PC-9 (cell line): ENCODE measurements at regions not wholly inside any gene's neighbourhood (a gene's known extent, or its start where the extent isn't known, plus 50 kb on each side); places are given as distances from the start of the nearest gene placed in this dataset.
"Not testable (repeated sequence)": the region's sequence is repeated elsewhere in the genome, so short reads cannot be mapped to it uniquely, and the experiment has no call there.

ENCODE experiments used
- BruUV-seq: library from RNA; stranded (reverse); fragments of 400-500 nt; replicated peaks from 2 replicates; lab custom pipeline; 2021; lab: Mats Ljungman, UMichigan
- CTCF ChIA-PET: fragments of 300-600 bp; sonication (Branson Sonifier 250); formaldehyde crosslinking; loops from one replicate; lab custom pipeline; 2022; ENCODE audit warnings: antibody characterized with exemption; lab: Charles Lee
- POLR2A ChIA-PET: fragments of 300-600 bp; sonication (Branson Sonifier 250); formaldehyde crosslinking; loops from one replicate; lab custom pipeline; 2022; ENCODE audit warnings: antibody characterized with exemption; ENCODE audit not compliant: unreplicated experiment; lab: Charles Lee
- DNase-seq, 2 experiments: peaks; one replicate each; pipeline versions ENCODE4 v3.0.0 to v3.0.0-alpha.2; 2015 to 2022; ENCODE audit warnings: mixed read lengths in 1 of 2
- H2AFZ ChIP-seq: fragments of 200-600 bp; sonication (generic); 2 replicates; pipeline ENCODE4 v1.8.1; 2017; ENCODE audit warnings: antibody characterized with exemption
- H3F3A ChIP-seq: fragments of 200-600 bp; sonication (generic); 2 replicates; pipeline ENCODE4 v1.8.1; 2017; ENCODE audit warnings: antibody characterized with exemption, mild to moderate bottlenecking, low read depth; ENCODE audit not compliant: insufficient read depth
- H3K27ac ChIP-seq: fragments of 200-600 bp; sonication (generic); 2 replicates; pipeline ENCODE4 v1.6.1; 2016; ENCODE audit warnings: mixed run types
- H3K27me3 ChIP-seq: fragments of 200-600 bp; sonication (generic); 2 replicates; pipeline ENCODE4 v1.6.1; 2016; ENCODE audit warnings: low read depth, mixed run types; ENCODE audit not compliant: insufficient read depth
- H3K36me3 ChIP-seq: fragments of 200-600 bp; sonication (generic); 2 replicates; pipeline ENCODE4 v1.6.1; 2016; ENCODE audit warnings: low read depth, mixed run types
- H3K4me1 ChIP-seq: fragments of 200-600 bp; sonication (generic); replicated peaks from 2 replicates; pipeline ENCODE4 v1.6.1; 2016; ENCODE audit warnings: mixed run types; ENCODE audit not compliant: insufficient read depth
- H3K4me2 ChIP-seq: fragments of 200-600 bp; sonication (generic); 2 replicates; pipeline ENCODE4 v1.6.1; 2017; ENCODE audit warnings: mixed run types
- H3K4me3 ChIP-seq: fragments of 200-600 bp; sonication (generic); 2 replicates; pipeline ENCODE4 v1.6.1; 2016; ENCODE audit warnings: mixed run types
- H3K79me2 ChIP-seq: fragments of 200-600 bp; sonication (generic); 2 replicates; pipeline ENCODE4 v1.6.1; 2017; ENCODE audit warnings: low read depth, mixed run types
- H3K9me2 ChIP-seq: fragments of 200-600 bp; sonication (generic); 2 replicates; pipeline ENCODE4 v1.8.1; 2017; ENCODE audit warnings: mild to moderate bottlenecking; ENCODE audit not compliant: insufficient read depth
- H3K9me3 ChIP-seq: fragments of 200-600 bp; sonication (generic); 2 replicates; pipeline ENCODE4 v1.8.1; 2016; ENCODE audit warnings: low read depth; ENCODE audit not compliant: insufficient read depth
- H4K20me1 ChIP-seq: fragments of 200-600 bp; sonication (generic); 2 replicates; pipeline ENCODE4 v1.8.1; 2017; ENCODE audit not compliant: insufficient read depth
- EZH2 ChIP-seq: fragments of 200-600 bp; sonication (generic); IDR thresholded peaks from 2 replicates; pipeline ENCODE4 v1.8.0; 2017; ENCODE audit warnings: antibody characterized with exemption, low read depth
- intact Hi-C: fragments of 100-400 bp; cut with micrococcal nuclease; formaldehyde crosslinking; loops from one replicate; pipeline ENCODE4 v1.10.0; 2022; ENCODE audit not compliant: unreplicated experiment
- TF ChIP-seq, protein P1 (sequence below): fragments of 200-600 bp; sonication (generic); conservative IDR thresholded peaks from 2 replicates; pipeline ENCODE4 v1.6.1; 2017; ENCODE audit warnings: mixed run types, antibody characterized with exemption, mild to moderate bottlenecking, moderate library complexity

DNA sequence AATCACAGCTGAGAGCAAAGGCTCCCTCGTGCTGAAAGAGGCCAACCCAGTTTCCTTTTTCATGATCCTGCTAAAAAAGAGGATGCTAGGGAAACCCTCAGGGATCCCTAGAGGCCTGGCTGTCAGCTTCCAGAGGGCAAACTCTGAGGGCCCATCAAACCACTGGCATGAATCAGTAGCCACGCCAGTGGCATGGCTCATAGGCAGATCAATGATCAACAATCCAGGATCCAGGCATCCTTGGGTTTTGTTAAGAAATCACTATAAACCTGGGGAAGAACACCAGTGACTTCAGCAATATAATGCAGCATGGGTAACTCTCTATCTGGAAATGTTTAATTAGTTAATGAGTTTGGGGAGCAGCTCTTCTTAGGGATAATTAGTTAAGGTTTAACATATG is 286.5 kb downstream of the C1D start:
- H3K9me2 ChIP-seq = no peaks in the 10 kb centered on the region
- H3K27me3 ChIP-seq = peaks cover 26% of the 10 kb centered on the region; the same call in 1 of the 2 replicates
- no peak overlapping the region for H2AFZ ChIP-seq
- no peaks in the 10 kb centered on the region for H3K4me1 ChIP-seq
- no peaks in the 10 kb centered on the region for H3K36me3 ChIP-seq
- no peak overlapping the region for H3K4me2 ChIP-seq
- H3K27ac ChIP-seq = no peak overlapping the region
- no peaks in the 10 kb centered on the region for H4K20me1 ChIP-seq
- DNase-seq = no peak
- TF ChIP-seq, protein P1, sequence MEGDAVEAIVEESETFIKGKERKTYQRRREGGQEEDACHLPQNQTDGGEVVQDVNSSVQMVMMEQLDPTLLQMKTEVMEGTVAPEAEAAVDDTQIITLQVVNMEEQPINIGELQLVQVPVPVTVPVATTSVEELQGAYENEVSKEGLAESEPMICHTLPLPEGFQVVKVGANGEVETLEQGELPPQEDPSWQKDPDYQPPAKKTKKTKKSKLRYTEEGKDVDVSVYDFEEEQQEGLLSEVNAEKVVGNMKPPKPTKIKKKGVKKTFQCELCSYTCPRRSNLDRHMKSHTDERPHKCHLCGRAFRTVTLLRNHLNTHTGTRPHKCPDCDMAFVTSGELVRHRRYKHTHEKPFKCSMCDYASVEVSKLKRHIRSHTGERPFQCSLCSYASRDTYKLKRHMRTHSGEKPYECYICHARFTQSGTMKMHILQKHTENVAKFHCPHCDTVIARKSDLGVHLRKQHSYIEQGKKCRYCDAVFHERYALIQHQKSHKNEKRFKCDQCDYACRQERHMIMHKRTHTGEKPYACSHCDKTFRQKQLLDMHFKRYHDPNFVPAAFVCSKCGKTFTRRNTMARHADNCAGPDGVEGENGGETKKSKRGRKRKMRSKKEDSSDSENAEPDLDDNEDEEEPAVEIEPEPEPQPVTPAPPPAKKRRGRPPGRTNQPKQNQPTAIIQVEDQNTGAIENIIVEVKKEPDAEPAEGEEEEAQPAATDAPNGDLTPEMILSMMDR = no peak
- no peak for TF ChIP-seq EZH2
- H3K4me3 ChIP-seq = no peak overlapping the region
- no peaks in the 10 kb centered on the region for H3K79me2 ChIP-seq
- no peaks in the 10 kb centered on the region for H3F3A ChIP-seq
- no TSS peak for BruUV-seq
- intact Hi-C loops = no loop called here
- ChIA-PET CTCF (interaction anchor here (0.6 kb wide), 1 partner anchor 508 kb away, joined by 11 read pairs; no protein-coding TSS in a partner anchor), POLR2A (no interaction called here)
- no peaks in the 10 kb centered on the region for H3K9me3 ChIP-seq

DNA sequence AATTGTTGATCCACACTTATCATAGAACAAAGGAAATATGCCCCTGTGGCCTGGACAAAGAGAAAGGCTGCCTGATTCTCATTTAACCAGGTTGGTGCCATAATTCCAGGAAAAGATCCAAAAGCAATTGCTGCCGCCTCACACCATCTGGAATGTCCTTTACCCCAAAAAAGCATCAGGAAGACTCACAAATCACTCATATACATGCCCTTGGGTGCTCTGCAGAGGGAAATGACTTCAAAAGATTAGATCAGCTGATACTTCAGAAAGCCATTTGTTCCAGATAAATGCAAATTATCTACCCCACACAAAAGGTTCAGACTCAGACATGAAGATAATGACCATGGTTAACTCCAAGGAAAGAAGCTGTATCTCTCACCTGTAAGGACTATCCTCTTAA is 285.8 kb downstream of the C1D start:
- Histone ChIP-seq H3K27me3 (peaks cover 26% of the 10 kb centered on the region; the same call in 1 of the 2 replicates), H3K4me2 (no peak overlapping the region), H3K36me3 (no peaks in the 10 kb centered on the region), H3F3A (no peaks in the 10 kb centered on the region), H3K4me1 (no peaks in the 10 kb centered on the region), H2AFZ (no peak overlapping the region), H3K9me2 (no peaks in the 10 kb centered on the region), H3K9me3 (no peaks in the 10 kb centered on the region), H3K27ac (no peak overlapping the region), H4K20me1 (no peaks in the 10 kb centered on the region), H3K4me3 (no peak overlapping the region), H3K79me2 (no peaks in the 10 kb centered on the region)
- ChIA-PET CTCF (no interaction called here), POLR2A (no interaction called here)
- DNase-seq = no peak
- intact Hi-C loops = no loop called here
- BruUV-seq = no TSS peak
- no peak for TF ChIP-seq EZH2
- TF ChIP-seq, protein P1 = no peak

DNA sequence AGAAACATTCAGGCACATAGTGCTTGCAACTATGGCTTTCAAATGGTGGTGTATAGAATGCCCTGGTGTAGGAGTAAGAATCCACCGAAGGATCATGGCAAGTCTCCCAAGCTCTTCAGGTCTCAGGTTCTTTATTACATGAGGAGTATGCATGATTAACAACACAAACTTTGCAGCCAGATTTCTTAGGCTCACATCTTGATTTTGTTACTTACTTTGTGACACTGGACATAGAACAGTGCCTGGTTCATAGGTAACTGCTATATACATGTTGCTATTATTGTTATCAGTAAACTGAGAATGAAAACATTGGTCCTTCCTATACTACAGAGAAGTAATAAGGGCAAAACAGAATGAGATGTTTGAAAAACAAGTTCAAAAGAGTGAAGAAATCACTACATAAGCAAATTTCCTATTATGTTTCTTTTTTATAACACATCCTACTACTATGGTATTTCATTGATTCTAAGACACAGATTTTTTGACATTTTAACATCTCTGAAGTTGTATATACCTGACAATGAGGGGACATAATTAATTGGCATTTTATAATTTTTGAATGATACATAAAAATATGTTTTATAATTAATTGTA is 284.9 kb downstream of the C1D start:
- POLR2A ChIA-PET = no interaction called here
- CTCF ChIA-PET = no interaction called here
- intact Hi-C loops = no loop called here

DNA sequence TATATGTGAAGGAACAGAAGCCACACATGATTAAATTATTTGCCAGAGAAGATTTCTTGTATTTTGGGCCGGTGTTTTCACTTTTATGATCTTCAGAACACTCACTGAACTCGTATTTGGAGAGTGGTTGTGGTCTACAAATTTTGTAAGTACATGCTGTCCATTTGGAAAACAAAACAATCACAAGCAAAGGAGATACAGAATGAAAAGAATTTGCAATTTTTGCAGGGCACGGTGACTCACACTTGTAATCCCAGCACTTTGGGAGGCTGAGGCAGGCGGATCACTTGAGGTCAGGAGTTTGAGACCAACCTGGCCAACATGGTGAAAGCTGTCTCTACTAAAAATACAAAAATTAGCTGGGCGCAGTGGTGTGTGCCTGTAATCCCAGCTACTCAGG is 282.0 kb downstream of the C1D start:
- H3K27me3 ChIP-seq = peaks cover 26% of the 10 kb centered on the region; the same call in 1 of the 2 replicates
- DNase-seq, POLR2A ChIA-PET, H3K4me1 ChIP-seq, H3K36me3 ChIP-seq, H3K9me3 ChIP-seq, H3F3A ChIP-seq, H3K79me2 ChIP-seq, H3K9me2 ChIP-seq, H4K20me1 ChIP-seq, H3K4me2 ChIP-seq, intact Hi-C loops, CTCF ChIA-PET, H3K27ac ChIP-seq, H2AFZ ChIP-seq, BruUV-seq, H3K4me3 ChIP-seq: not testable (repeated sequence)

More for the DNA sequence above, 284.9 kb downstream of the C1D start:
- H3F3A ChIP-seq = no peaks in the 10 kb centered on the region
- H2AFZ ChIP-seq = no peak overlapping the region
- peaks cover 26% of the 10 kb centered on the region; the same call in 1 of the 2 replicates for H3K27me3 ChIP-seq
- no peak overlapping the region for H3K4me3 ChIP-seq
- no peak for DNase-seq
- H3K4me2 ChIP-seq = no peak overlapping the region
- no peaks in the 10 kb centered on the region for H3K9me2 ChIP-seq
- TF ChIP-seq, protein P1 = no peak
- TF ChIP-seq EZH2 = no peak
- no TSS peak for BruUV-seq
- no peaks in the 10 kb centered on the region for H3K79me2 ChIP-seq
- no peaks in the 10 kb centered on the region for H4K20me1 ChIP-seq
- H3K4me1 ChIP-seq = no peaks in the 10 kb centered on the region
- H3K36me3 ChIP-seq = no peaks in the 10 kb centered on the region
- no peaks in the 10 kb centered on the region for H3K9me3 ChIP-seq
- no peak overlapping the region for H3K27ac ChIP-seq
